ENCODE measurements at regions not wholly inside any gene's neighbourhood (a gene's known extent, or its start where the extent isn't known, plus 50 kb on each side); places are given as distances from the start of the nearest gene placed in this dataset.
A peak's percentile ranks its signal among the peaks of the same experiment; 100 is the strongest.

DNA sequence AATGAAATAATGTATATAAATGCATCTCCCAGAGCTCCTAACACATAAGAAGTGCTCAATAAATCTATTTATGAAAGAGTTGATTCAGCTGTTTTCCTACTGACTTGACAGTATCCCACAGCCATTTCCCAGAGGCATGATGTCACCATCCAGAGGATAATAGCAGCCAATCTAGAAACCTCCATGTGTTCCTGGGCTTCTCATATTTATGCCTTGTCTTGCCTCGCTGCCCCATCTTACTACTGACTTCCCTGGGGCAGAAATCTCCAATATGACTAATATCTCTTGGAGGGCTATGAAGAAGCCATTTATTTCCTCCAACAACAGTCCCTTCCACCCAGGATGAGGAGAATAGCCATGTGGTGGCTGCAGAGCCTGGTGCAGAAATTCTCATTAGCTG is 115.4 kb upstream of the NAV2 start:
- no peak for DNase-seq

GRCh38 chr11:19595840-19596751 is 116.5 kb upstream of the NAV2 start:
- peak in 13 of 58 donors; percentile 9 to 53 (median 19) for DNase-seq

GRCh38 chr11:19595499-19595839 is 117.2 kb upstream of the NAV2 start:
- DNase-seq, result no peak

GRCh38 chr11:19594326-19594725 is 118.3 kb upstream of the NAV2 start:
- no peak for DNase-seq

GRCh38 chr11:19592842-19593241 is 119.8 kb upstream of the NAV2 start:
- DNase-seq, result no peak

DNA sequence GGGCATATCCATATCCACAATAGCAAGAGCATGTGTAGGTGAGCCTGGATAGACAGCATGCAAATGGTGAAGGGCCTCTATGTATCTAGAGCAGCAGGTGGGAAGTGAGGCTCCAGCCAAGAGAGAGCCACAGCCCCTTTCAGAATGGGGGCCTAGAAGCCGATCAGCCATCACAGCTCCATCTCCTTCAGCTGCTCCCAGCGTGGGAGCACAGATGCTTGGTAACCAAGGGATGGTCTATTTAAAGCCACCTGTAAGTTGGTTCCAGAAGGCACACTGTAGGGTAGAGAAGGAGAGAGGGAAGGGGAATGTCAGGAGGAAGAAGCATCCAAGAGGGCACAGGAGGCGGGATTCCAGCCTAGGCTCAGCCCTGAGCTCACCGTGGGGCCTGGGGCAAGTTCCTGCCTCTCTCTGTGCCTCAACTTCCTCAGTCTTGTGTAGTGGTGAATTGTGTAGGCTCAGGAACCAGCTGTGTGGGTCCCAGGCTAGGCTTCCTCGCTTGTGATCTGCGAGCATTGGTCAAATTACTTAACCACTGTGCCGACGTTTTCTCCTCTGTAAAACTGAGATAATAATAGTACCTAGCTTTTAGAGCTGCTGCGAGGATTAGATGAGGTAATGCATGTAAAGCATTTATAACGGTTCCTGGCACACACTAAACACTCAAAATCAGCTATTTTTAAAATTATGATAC is 122.9 kb upstream of the NAV2 start:
- DNase-seq, result peak in 6 of 58 donors; percentile 9 to 51 (median 10)

DNA sequence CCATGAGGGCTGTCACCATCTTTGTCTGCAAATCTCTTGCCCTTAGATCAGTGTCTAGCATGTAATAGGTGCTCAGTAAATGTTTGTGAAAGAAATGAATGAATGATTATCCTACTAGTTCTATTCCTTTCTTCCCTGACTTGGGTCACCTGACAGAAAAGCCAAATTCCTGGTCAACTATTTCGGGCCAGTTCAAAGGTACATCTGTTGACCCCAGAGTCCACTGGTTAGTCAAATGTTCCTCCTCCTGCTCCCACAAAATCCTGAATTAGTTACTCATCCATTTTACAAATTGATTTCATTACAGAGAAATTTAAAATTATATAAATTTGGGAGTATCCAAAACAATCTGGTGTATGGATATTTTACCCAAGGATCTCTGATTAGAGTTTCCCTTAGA is 124.7 kb upstream of the NAV2 start:
- DNase-seq, result no peak

GRCh38 chr11:19580646-19581045 is 132.0 kb upstream of the NAV2 start:
- no peak for DNase-seq

- DNase-seq, result no peak
These were observed 132.7 kb upstream of the NAV2 start for GRCh38 chr11:19579957-19580356.

DNA sequence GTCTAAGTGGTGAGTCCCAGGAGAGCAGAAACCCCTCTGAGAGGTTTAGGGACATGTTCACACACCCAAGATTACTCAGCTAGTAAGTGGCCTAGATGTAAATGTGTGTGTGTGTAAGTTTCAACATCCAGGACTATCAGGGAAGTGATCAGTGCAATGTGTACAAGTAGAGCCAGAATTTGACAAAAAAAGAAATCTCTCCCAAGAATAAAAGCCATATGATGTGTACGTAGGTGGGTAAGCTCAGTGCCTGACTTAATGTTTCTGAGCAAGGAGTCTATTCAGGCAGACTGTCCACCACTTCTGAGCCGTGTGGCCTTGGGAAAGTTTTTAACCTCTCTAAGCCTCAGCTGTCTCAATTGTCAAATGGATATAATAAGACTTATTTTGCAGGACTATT is 133.8 kb upstream of the NAV2 start:
- DNase-seq, result peak in 1 of 58 donors; percentile 9

DNA sequence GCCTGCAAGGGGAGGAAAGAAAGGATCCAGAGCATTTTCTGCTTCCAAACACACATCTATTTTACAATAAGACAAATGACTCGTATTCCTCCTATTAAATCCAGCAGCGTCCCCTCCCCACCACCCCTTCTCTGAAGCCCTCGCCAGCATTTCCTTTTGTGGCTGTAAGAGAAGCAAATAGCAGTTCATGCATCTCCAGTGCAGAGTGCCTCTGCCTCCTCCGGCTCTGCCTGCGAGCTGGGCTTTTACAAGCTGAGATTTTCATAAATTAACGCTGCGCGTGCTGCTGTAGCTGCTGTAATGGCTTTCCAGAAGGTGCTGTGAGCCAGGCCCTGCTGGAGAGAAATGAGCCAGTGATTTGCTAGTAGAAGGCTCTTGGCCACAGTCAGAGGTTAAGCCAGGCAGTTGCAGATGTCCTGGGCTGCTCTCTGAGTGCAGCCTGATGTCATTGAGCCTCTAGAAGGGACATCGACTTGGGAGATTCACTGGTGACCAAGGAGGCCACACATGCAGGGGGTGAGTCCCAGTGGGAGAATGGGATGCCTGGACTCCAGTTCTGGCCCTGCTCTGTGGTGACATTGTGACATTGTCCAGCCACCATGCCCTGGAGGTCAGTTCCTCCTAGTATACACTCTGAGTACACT is 134.5 kb upstream of the NAV2 start:
- DNase-seq, result peak in 50 of 58 donors; percentile 15 to 85 (median 59)

GRCh38 chr11:19577391-19577975 is 135.2 kb upstream of the NAV2 start:
- DNase-seq, result peak in 16 of 58 donors; percentile 38 to 83 (median 69)

GRCh38 chr11:19576903-19577302 is 135.7 kb upstream of the NAV2 start:
- DNase-seq, result no peak

DNA sequence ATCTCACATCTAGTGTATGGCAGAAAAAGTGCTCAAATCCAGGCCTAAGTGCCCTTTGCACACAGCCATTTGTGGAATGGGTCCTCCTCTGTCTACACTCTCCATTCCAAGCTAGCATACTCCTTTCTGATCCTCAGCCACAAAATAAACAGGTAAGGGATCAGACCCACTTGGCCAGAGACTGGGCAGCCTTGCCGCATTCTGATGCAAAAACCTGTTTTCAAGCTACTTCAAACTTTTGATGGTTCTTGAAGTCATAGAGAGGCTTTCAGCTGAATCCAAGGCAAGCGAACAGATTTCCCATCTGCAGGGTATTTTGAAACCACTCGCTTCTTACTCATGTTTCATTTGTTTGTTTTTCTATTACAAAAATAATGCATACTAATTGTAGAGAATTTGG is 136.6 kb upstream of the NAV2 start:
- DNase-seq, result no peak

- DNase-seq, result no peak
These were observed 137.7 kb upstream of the NAV2 start for GRCh38 chr11:19574916-19575315.

- DNase-seq, result peak in 1 of 58 donors; percentile 19
These were observed 139.0 kb upstream of the NAV2 start for GRCh38 chr11:19573666-19574065.

DNA sequence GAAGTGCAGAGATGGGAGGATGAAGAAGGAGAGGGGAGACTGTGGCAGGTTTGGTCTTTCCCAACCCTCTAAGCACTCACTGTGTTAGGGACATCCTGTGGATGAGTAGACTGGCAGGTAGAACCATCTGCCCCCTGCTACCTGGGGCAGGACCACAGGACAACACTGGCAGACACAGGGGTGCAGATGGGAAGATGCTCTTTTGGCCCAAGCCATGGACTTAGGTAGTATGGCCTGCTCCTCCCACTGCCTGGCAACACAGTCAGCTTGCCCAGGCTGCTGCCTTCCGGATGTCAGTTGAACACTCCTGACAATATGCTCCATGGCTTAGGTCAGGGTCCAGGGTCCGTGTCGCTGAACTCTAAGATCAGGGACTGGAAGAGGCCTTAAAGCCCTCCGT is 140.7 kb upstream of the NAV2 start:
- DNase-seq, result no peak

DNA sequence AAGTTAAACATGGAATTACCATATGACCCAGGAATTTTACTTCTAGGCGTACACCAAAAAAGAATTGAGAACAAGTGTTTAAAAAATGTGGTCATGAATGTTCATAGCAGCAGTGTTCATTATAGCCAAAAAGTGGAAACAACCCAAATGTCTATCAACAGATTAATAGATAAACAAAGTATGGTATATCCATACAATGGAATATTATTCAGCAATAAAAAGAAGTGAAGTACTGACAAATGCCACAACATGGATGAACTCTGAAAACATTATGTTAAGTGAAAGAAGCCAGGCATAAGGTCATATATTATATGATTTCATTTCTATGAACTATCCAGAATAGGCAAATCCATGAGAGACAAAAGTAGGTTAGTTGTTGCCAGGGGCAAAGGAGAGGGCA is 141.7 kb upstream of the NAV2 start:
- DNase-seq, result no peak

DNA sequence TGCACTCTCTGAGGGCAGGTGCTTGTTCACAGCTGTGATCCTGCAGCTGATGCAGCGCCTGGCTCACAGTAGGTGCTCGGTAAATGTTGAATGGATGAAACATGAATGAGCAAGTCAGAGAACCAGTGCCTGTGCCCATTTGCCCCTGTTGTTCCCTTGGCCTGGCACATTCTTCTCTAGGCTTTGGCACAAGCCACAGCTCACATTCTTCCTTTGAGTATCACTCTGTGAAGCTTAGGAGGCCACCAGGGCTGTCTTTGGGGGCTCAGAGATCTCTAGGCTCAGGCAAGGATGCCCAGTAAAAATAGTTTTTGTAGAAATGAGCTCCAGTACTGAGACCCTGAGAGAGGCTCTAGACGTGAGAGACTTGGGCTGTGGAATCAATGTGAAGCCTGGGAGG is 144.6 kb upstream of the NAV2 start:
- DNase-seq, result no peak

- no peak for DNase-seq
These were observed 145.9 kb upstream of the NAV2 start for GRCh38 chr11:19566583-19567379.

- no peak for DNase-seq
These were observed 147.0 kb upstream of the NAV2 start for GRCh38 chr11:19565639-19566038.
